SK-N-SH treated with all-trans-retinoic acid at 6 μM for 48 hours (cell line): ENCODE measurements at regions not wholly inside any gene's neighbourhood (a gene's known extent, or its start where the extent isn't known, plus 50 kb on each side); places are given as distances from the start of the nearest gene placed in this dataset.

ENCODE experiments used
- ATAC-seq: fragments of 200-7000 bp; cut with Tn5 transposase; 3 replicates; pipeline ENCODE4 v1.9.1; 2020; ENCODE audit warnings: mild to moderate bottlenecking, moderate library complexity
- ARNTL ChIP-seq: fragments of 450-650 bp; formaldehyde crosslinking; IDR thresholded peaks from 2 replicates; pipeline ENCODE4 v1.5.0; 2020; ENCODE audit warnings: low read depth, mild to moderate bottlenecking, moderate library complexity, borderline replicate concordance
- CREB5 ChIP-seq: fragments of 250-450 bp; sonication (Bioruptor Pico); IDR thresholded peaks from 2 replicates; pipeline ENCODE4 v1.5.1; 2020; ENCODE audit warnings: low read depth, mild to moderate bottlenecking, moderate library complexity
- CSDC2 ChIP-seq: fragments of 250-450 bp; sonication (Bioruptor Pico); IDR thresholded peaks from 2 replicates; pipeline ENCODE4 v1.5.0; 2020; ENCODE audit warnings: mild to moderate bottlenecking, moderate library complexity
- CSRNP3 ChIP-seq: fragments of 250-450 bp; sonication (Bioruptor Pico); IDR thresholded peaks from 2 replicates; pipeline ENCODE4 v1.5.1; 2021; ENCODE audit warnings: mild to moderate bottlenecking, moderate library complexity
- ESRRG ChIP-seq: fragments of 250-450 bp; sonication (Bioruptor Pico); IDR thresholded peaks from 2 replicates; pipeline ENCODE4 v1.6.1; 2021; ENCODE audit warnings: mild to moderate bottlenecking
- GLIS3 ChIP-seq: fragments of 250-450 bp; sonication (Bioruptor Pico); IDR thresholded peaks from 2 replicates; pipeline ENCODE4 v1.5.0; 2020; ENCODE audit warnings: mild to moderate bottlenecking, moderate library complexity
- ISL1 ChIP-seq: fragments of 250-450 bp; sonication (Bioruptor Pico); IDR thresholded peaks from 2 replicates; pipeline ENCODE4 v2.1.2; 2022; ENCODE audit warnings: mild to moderate bottlenecking, moderate library complexity
- OSR1 ChIP-seq: fragments of 250-450 bp; sonication (Bioruptor Pico); IDR thresholded peaks from 2 replicates; pipeline ENCODE4 v1.8.0; 2022; ENCODE audit warnings: moderate library complexity, mild to moderate bottlenecking, inconsistent platforms
- PATZ1 ChIP-seq: fragments of 250-450 bp; sonication (Bioruptor Pico); IDR thresholded peaks from 2 replicates; pipeline ENCODE4 v1.8.0; 2020; ENCODE audit warnings: mild to moderate bottlenecking, moderate library complexity, borderline replicate concordance
- RARB ChIP-seq: fragments of 250-450 bp; sonication (Bioruptor Pico); IDR thresholded peaks from 2 replicates; pipeline ENCODE4 v1.8.0; 2021; ENCODE audit warnings: mild to moderate bottlenecking, moderate library complexity
- SNAI2 ChIP-seq: fragments of 250-450 bp; sonication (Bioruptor Pico); IDR thresholded peaks from 2 replicates; pipeline ENCODE4 v1.5.0; 2020; ENCODE audit warnings: mild to moderate bottlenecking, moderate library complexity
- TCF4 ChIP-seq: fragments of 250-450 bp; sonication (Bioruptor Pico); IDR thresholded peaks from 2 replicates; pipeline ENCODE4 v1.8.0; 2021; ENCODE audit warnings: mild to moderate bottlenecking, moderate library complexity, borderline replicate concordance
- TOX ChIP-seq: fragments of 250-450 bp; sonication (Bioruptor Pico); IDR thresholded peaks from 2 replicates; pipeline ENCODE4 v1.8.0; 2021; ENCODE audit warnings: mild to moderate bottlenecking, moderate library complexity, borderline replicate concordance
- ZC3H10 ChIP-seq: fragments of 250-450 bp; sonication (Bioruptor Pico); IDR thresholded peaks from 2 replicates; pipeline ENCODE4 v1.5.1; 2021; ENCODE audit warnings: mild to moderate bottlenecking, moderate library complexity
- ZFP3 ChIP-seq: fragments of 250-450 bp; sonication (Bioruptor Pico); IDR thresholded peaks from 2 replicates; pipeline ENCODE4 v1.5.0; 2020; ENCODE audit warnings: mild to moderate bottlenecking, moderate library complexity
- ZFP30 ChIP-seq: fragments of 450-650 bp; formaldehyde crosslinking; IDR thresholded peaks from 2 replicates; pipeline ENCODE4 v1.5.0; 2022; ENCODE audit warnings: mild to moderate bottlenecking, moderate library complexity
- ZNF70 ChIP-seq: fragments of 450-650 bp; formaldehyde crosslinking; IDR thresholded peaks from 2 replicates; pipeline ENCODE4 v1.5.0; 2020; ENCODE audit warnings: mild to moderate bottlenecking, moderate library complexity
- ZNF8 ChIP-seq: fragments of 450-650 bp; formaldehyde crosslinking; IDR thresholded peaks from 2 replicates; pipeline ENCODE4 v1.5.0; 2020; ENCODE audit warnings: mild to moderate bottlenecking, moderate library complexity

- TF ChIP-seq OSR1 (no peak), TOX (no peak), TCF4 (CRISPR knock-in tag) (no peak), PATZ1 (CRISPR knock-in tag) (no peak), ZNF8 (CRISPR knock-in tag) (no peak), GLIS3 (CRISPR knock-in tag) (no peak), CSDC2 (CRISPR knock-in tag) (no peak), ISL1 (CRISPR knock-in tag) (no peak), RARB (CRISPR knock-in tag) (no peak), ZFP3 (CRISPR knock-in tag) (no peak), CREB5 (CRISPR knock-in tag) (no peak)
- peak; percentile 22; the same call in 2 of the 3 replicates for ATAC-seq
Observed at GRCh38 chr7:25894002-25894901, 257.7 kb upstream of the NFE2L3 start.

GRCh38 chr7:25894902-25895791, 256.9 kb upstream of the NFE2L3 start:
- peak; percentile 38; the same call in 1 of the 2 replicates for TF ChIP-seq ZNF70 (CRISPR knock-in tag)
- TF ChIP-seq TCF4 (CRISPR knock-in tag), result no peak
- ATAC-seq, result peak; percentile 76

GRCh38 chr7:25895792-25896171, 256.2 kb upstream of the NFE2L3 start:
- TF ChIP-seq ISL1 (CRISPR knock-in tag) (no peak), CSRNP3 (CRISPR knock-in tag) (no peak), ZNF8 (CRISPR knock-in tag) (no peak), GLIS3 (CRISPR knock-in tag) (no peak), TOX (no peak), ARNTL (CRISPR knock-in tag) (no peak), ESRRG (CRISPR knock-in tag) (no peak), ZC3H10 (no peak), SNAI2 (CRISPR knock-in tag) (no peak)
- no peak for ATAC-seq

GRCh38 chr7:25897261-25897782, 254.7 kb upstream of the NFE2L3 start:
- no peak for ATAC-seq
- TF ChIP-seq ZNF70 (CRISPR knock-in tag) (no peak), CSDC2 (CRISPR knock-in tag) (no peak), PATZ1 (CRISPR knock-in tag) (no peak), ZFP30 (CRISPR knock-in tag) (no peak)
